WTC11 (cell line): ENCODE measurements at regions not wholly inside any gene's neighbourhood (a gene's known extent, or its start where the extent isn't known, plus 50 kb on each side); places are given as distances from the start of the nearest gene placed in this dataset.

Experiments
- ATAC-seq: fragments of 200-7000 bp; cut with Tn5 transposase; 2 replicates; pipeline ENCODE4 v1.10.0; 2021; ENCODE audit warnings: mild to moderate bottlenecking, moderate library complexity
- CTCF ChIA-PET: fragments of 300-600 bp; sonication (Branson Sonifier 250); formaldehyde crosslinking; loops from one replicate; lab custom pipeline; 2021; ENCODE audit warnings: antibody characterized with exemption; lab: Charles Lee
- POLR2A ChIA-PET: fragments of 350-600 bp; sonication (Branson Sonifier 250); formaldehyde crosslinking; loops from one replicate; lab custom pipeline; 2021; ENCODE audit warnings: antibody characterized with exemption; lab: Charles Lee
- DNase-seq: peaks from one replicate; pipeline ENCODE4 v3.0.0; 2021; ENCODE audit warnings: low spot score
- H3K27ac Mint-ChIP-seq: 2 replicates; pipeline ENCODE4 v1.8.0; 2021; ENCODE audit warnings: mixed read lengths
- H3K27me3 Mint-ChIP-seq: 2 replicates; pipeline ENCODE4 v1.8.0; 2021; ENCODE audit warnings: low read depth, mild to moderate bottlenecking, moderate library complexity, mixed read lengths
- H3K36me3 Mint-ChIP-seq: 2 replicates; pipeline ENCODE4 v1.8.0; 2021; ENCODE audit warnings: mixed read lengths
- H3K4me1 Mint-ChIP-seq: 2 replicates; pipeline ENCODE4 v1.8.0; 2022; ENCODE audit warnings: mixed read lengths
- H3K4me3 Mint-ChIP-seq: 2 replicates; pipeline ENCODE4 v1.8.0; 2021; ENCODE audit warnings: mild to moderate bottlenecking, moderate library complexity, mixed read lengths
- H3K9me3 Mint-ChIP-seq: 2 replicates; pipeline ENCODE4 v1.8.0; 2021; ENCODE audit warnings: mixed read lengths
- HMGA2 ChIP-seq: fragments of 250-450 bp; sonication (Bioruptor Pico); IDR thresholded peaks from 2 replicates; pipeline ENCODE4 v1.4.0; 2021; ENCODE audit warnings: mild to moderate bottlenecking, moderate library complexity
- TF ChIP-seq, protein P1 (sequence below): fragments of 200-600 bp; IDR thresholded peaks from 2 replicates; pipeline ENCODE4 v1.8.0; 2022; ENCODE audit warnings: antibody characterized with exemption

DNA sequence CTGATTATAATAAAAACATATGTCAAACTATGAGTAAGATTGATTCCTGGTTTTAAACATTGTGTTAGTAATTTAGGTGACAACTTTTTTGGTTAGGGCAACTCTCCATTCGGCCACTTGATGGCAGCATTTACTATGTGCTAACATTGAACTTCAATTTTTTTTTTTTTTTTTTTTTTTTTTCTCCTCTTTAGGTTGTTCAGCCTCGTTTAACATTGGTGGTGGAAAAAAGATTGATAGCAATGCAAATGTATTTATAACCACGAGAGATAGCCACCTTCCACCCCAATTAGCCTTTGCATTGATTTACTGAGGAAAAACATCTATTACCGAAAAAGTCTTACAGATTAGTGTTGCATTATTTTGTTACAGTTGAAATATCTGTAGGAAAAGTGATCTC lies 159.1 kb downstream of the CSNK1G3 start:
- Mint-ChIP-seq H3K4me1 (peaks cover 25% of the 10 kb centered on the region), H3K27ac (no peak overlapping the region)
- POLR2A ChIA-PET: interaction anchor here (0.7 kb wide), 2 partner anchors 903 to 987 kb away, joined by 3 read pairs; no protein-coding TSS in a partner anchor

More for the DNA sequence above, 159.1 kb downstream of the CSNK1G3 start:
- peaks cover 12% of the 10 kb centered on the region for H3K9me3 Mint-ChIP-seq
- H3K4me3 Mint-ChIP-seq: no peak overlapping the region
- CTCF ChIA-PET: interaction anchor here (0.6 to 0.7 kb wide), 4 partner anchors 20 to 1699 kb away, joined by 3 to 4 read pairs (median 3); no protein-coding TSS in a partner anchor
- TF ChIP-seq, protein P1, sequence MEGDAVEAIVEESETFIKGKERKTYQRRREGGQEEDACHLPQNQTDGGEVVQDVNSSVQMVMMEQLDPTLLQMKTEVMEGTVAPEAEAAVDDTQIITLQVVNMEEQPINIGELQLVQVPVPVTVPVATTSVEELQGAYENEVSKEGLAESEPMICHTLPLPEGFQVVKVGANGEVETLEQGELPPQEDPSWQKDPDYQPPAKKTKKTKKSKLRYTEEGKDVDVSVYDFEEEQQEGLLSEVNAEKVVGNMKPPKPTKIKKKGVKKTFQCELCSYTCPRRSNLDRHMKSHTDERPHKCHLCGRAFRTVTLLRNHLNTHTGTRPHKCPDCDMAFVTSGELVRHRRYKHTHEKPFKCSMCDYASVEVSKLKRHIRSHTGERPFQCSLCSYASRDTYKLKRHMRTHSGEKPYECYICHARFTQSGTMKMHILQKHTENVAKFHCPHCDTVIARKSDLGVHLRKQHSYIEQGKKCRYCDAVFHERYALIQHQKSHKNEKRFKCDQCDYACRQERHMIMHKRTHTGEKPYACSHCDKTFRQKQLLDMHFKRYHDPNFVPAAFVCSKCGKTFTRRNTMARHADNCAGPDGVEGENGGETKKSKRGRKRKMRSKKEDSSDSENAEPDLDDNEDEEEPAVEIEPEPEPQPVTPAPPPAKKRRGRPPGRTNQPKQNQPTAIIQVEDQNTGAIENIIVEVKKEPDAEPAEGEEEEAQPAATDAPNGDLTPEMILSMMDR: peak; percentile 63
- TF ChIP-seq HMGA2 (CRISPR knock-in tag): no peak
- H3K36me3 Mint-ChIP-seq: peaks cover 10% of the 10 kb centered on the region
- DNase-seq: peak; percentile 53
- no peaks in the 10 kb centered on the region for H3K27me3 Mint-ChIP-seq
- no peak for ATAC-seq
